ENCODE measurements at regions not wholly inside any gene's neighbourhood (a gene's known extent, or its start where the extent isn't known, plus 50 kb on each side); places are given as distances from the start of the nearest gene placed in this dataset.
"Not testable (repeated sequence)": the region's sequence is repeated elsewhere in the genome, so short reads cannot be mapped to it uniquely, and the experiment has no call there.

- H2AFZ ChIP-seq (ENCODE audit: low read depth, low read length); H4K20me1 ChIP-seq (ENCODE audit: insufficient read depth): not testable (repeated sequence)
Measured at GRCh38 chr16:29355339-29356059, 51.0 kb downstream of the NPIPB11 start.

DNA sequence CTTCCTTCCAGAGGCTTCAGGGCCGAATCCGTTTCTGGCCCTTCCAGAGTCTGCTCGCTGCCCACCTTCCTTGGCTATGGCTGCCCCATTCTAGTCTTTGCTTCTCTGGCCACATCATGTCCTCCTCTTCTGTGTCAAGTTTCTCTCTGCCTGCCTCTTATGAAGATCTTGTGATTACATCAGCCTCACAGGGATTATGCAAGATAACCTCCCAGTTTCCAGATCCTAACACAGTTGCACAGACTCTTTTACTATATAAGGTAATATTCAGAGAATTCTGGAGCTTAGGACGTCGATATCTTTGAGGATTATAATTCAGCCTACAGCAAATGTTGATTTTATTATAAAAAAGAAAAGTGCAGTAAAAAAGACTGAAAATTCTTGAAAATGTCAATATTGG lies 52.1 kb downstream of the NPIPB11 start:
- H3K27ac ChIP-seq (ENCODE audit: low read length); H3K4me2 ChIP-seq (ENCODE audit: low read length); H3F3A ChIP-seq (ENCODE audit: insufficient read depth, low read length, poor library complexity, severe bottlenecking); H4K20me1 ChIP-seq (ENCODE audit: insufficient read depth); H3K79me2 ChIP-seq (replicated peaks; ENCODE audit: insufficient read depth, low read length); H3K4me3 ChIP-seq (ENCODE audit: low read length); H3K9me2 ChIP-seq (ENCODE audit: insufficient read depth, low read length); H3K36me3 ChIP-seq (ENCODE audit: insufficient read depth, low read length); H2AFZ ChIP-seq (ENCODE audit: low read depth, low read length); H3K9ac ChIP-seq (ENCODE audit: low read length); H3K9me3 ChIP-seq (ENCODE audit: low read length); H3K27me3 ChIP-seq (ENCODE audit: insufficient read depth, low read depth, low read length): not testable (repeated sequence)

More at GRCh38 chr16:29355339-29356059, 51.0 kb downstream of the NPIPB11 start:
- not testable (repeated sequence) for H3K27me3 ChIP-seq (ENCODE audit: insufficient read depth, low read depth, low read length); H3K9ac ChIP-seq (ENCODE audit: low read length); H3K4me2 ChIP-seq (ENCODE audit: low read length); H3K9me3 ChIP-seq (ENCODE audit: low read length); H3K9me2 ChIP-seq (ENCODE audit: insufficient read depth, low read length); H3K27ac ChIP-seq (ENCODE audit: low read length); H3K79me2 ChIP-seq (replicated peaks; ENCODE audit: insufficient read depth, low read length); H3K36me3 ChIP-seq (ENCODE audit: insufficient read depth, low read length); H3F3A ChIP-seq (ENCODE audit: insufficient read depth, low read length, poor library complexity, severe bottlenecking); H3K4me3 ChIP-seq (ENCODE audit: low read length)

DNA sequence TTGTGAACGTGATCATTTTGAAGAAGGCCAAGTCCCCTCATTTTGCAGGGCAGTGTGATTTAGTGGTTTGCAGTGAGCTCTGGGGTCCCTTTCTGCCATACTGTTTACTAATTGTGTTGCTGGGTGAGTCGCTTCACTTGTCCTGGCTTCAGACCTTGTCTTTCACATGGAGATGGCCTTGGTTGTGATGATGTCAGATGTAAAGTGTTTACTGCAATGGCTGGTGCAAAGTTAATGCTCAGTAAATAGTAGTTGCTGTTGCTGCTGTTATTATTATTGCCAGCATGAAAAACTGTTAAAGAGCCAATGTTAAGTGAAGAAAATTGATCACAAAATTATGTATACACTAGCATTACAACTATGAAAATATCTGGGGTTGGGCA lies 53.9 kb downstream of the NPIPB11 start:
- not testable (repeated sequence) for H3K9me2 ChIP-seq (ENCODE audit: insufficient read depth, low read length); H3K36me3 ChIP-seq (ENCODE audit: insufficient read depth, low read length); H3K9me3 ChIP-seq (ENCODE audit: low read length); H3K79me2 ChIP-seq (replicated peaks; ENCODE audit: insufficient read depth, low read length); H4K20me1 ChIP-seq (ENCODE audit: insufficient read depth); H2AFZ ChIP-seq (ENCODE audit: low read depth, low read length); H3K4me3 ChIP-seq (ENCODE audit: low read length); H3K27me3 ChIP-seq (ENCODE audit: insufficient read depth, low read depth, low read length); H3K9ac ChIP-seq (ENCODE audit: low read length); H3F3A ChIP-seq (ENCODE audit: insufficient read depth, low read length, poor library complexity, severe bottlenecking); H3K4me2 ChIP-seq (ENCODE audit: low read length); H3K27ac ChIP-seq (ENCODE audit: low read length)

- Histone ChIP-seq H3K4me3 (ENCODE audit: low read length) (peak overlapping the region; percentile 37), H3K27ac (ENCODE audit: low read length) (peak overlapping the region; percentile 60)
- H3K9ac ChIP-seq (ENCODE audit: low read length); H3K36me3 ChIP-seq (ENCODE audit: insufficient read depth, low read length); H2AFZ ChIP-seq (ENCODE audit: low read depth, low read length); H3K27me3 ChIP-seq (ENCODE audit: insufficient read depth, low read depth, low read length); H3K4me2 ChIP-seq (ENCODE audit: low read length); H3K79me2 ChIP-seq (replicated peaks; ENCODE audit: insufficient read depth, low read length); H3F3A ChIP-seq (ENCODE audit: insufficient read depth, low read length, poor library complexity, severe bottlenecking); H4K20me1 ChIP-seq (ENCODE audit: insufficient read depth); H3K9me3 ChIP-seq (ENCODE audit: low read length); H3K9me2 ChIP-seq (ENCODE audit: insufficient read depth, low read length): not testable (repeated sequence)
Measured at GRCh38 chr16:29351970-29352616, 54.4 kb downstream of the NPIPB11 start.

- Histone ChIP-seq H3K4me3 (ENCODE audit: low read length) (peak overlapping the region; percentile 37), H3K27ac (ENCODE audit: low read length) (peak overlapping the region; percentile 60)
- not testable (repeated sequence) for H3K4me2 ChIP-seq (ENCODE audit: low read length); H3K27me3 ChIP-seq (ENCODE audit: insufficient read depth, low read depth, low read length); H3K79me2 ChIP-seq (replicated peaks; ENCODE audit: insufficient read depth, low read length); H3K36me3 ChIP-seq (ENCODE audit: insufficient read depth, low read length); H3K9me3 ChIP-seq (ENCODE audit: low read length); H3K9me2 ChIP-seq (ENCODE audit: insufficient read depth, low read length); H3K9ac ChIP-seq (ENCODE audit: low read length); H3F3A ChIP-seq (ENCODE audit: insufficient read depth, low read length, poor library complexity, severe bottlenecking); H2AFZ ChIP-seq (ENCODE audit: low read depth, low read length); H4K20me1 ChIP-seq (ENCODE audit: insufficient read depth)
- peak; percentile 86 for TF ChIP-seq EP300 (conservative IDR thresholded peaks at IDR 0.05; ENCODE audit: poor library complexity, severe bottlenecking)
- TF ChIP-seq, protein P1, sequence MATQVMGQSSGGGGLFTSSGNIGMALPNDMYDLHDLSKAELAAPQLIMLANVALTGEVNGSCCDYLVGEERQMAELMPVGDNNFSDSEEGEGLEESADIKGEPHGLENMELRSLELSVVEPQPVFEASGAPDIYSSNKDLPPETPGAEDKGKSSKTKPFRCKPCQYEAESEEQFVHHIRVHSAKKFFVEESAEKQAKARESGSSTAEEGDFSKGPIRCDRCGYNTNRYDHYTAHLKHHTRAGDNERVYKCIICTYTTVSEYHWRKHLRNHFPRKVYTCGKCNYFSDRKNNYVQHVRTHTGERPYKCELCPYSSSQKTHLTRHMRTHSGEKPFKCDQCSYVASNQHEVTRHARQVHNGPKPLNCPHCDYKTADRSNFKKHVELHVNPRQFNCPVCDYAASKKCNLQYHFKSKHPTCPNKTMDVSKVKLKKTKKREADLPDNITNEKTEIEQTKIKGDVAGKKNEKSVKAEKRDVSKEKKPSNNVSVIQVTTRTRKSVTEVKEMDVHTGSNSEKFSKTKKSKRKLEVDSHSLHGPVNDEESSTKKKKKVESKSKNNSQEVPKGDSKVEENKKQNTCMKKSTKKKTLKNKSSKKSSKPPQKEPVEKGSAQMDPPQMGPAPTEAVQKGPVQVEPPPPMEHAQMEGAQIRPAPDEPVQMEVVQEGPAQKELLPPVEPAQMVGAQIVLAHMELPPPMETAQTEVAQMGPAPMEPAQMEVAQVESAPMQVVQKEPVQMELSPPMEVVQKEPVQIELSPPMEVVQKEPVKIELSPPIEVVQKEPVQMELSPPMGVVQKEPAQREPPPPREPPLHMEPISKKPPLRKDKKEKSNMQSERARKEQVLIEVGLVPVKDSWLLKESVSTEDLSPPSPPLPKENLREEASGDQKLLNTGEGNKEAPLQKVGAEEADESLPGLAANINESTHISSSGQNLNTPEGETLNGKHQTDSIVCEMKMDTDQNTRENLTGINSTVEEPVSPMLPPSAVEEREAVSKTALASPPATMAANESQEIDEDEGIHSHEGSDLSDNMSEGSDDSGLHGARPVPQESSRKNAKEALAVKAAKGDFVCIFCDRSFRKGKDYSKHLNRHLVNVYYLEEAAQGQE (IDR thresholded peaks at IDR 0.05; ENCODE audit: borderline replicate concordance), result peak; percentile 31
- TF ChIP-seq POLR2AphosphoS5 (IDR thresholded peaks at IDR 0.05), result peak; percentile 80
Measured at GRCh38 chr16:29351271-29351969, 55.1 kb downstream of the NPIPB11 start.

- not testable (repeated sequence) for H3K79me2 ChIP-seq (replicated peaks; ENCODE audit: insufficient read depth, low read length); H3K4me2 ChIP-seq (ENCODE audit: low read length); H3K9ac ChIP-seq (ENCODE audit: low read length); H3F3A ChIP-seq (ENCODE audit: insufficient read depth, low read length, poor library complexity, severe bottlenecking); H3K9me2 ChIP-seq (ENCODE audit: insufficient read depth, low read length); H3K9me3 ChIP-seq (ENCODE audit: low read length); H4K20me1 ChIP-seq (ENCODE audit: insufficient read depth); H3K27me3 ChIP-seq (ENCODE audit: insufficient read depth, low read depth, low read length); H2AFZ ChIP-seq (ENCODE audit: low read depth, low read length); H3K27ac ChIP-seq (ENCODE audit: low read length); H3K4me3 ChIP-seq (ENCODE audit: low read length); H3K36me3 ChIP-seq (ENCODE audit: insufficient read depth, low read length)
Measured at GRCh38 chr16:29349966-29350365, 56.5 kb downstream of the NPIPB11 start.
